ENCODE measurements at regions not wholly inside any gene's neighbourhood (a gene's known extent, or its start where the extent isn't known, plus 50 kb on each side); places are given as distances from the start of the nearest gene placed in this dataset.

- 17 to 27% methylated on average over 4 of the region's 4 CpGs for WGBS, 2 donors
- TF ChIP-seq, protein P1, sequence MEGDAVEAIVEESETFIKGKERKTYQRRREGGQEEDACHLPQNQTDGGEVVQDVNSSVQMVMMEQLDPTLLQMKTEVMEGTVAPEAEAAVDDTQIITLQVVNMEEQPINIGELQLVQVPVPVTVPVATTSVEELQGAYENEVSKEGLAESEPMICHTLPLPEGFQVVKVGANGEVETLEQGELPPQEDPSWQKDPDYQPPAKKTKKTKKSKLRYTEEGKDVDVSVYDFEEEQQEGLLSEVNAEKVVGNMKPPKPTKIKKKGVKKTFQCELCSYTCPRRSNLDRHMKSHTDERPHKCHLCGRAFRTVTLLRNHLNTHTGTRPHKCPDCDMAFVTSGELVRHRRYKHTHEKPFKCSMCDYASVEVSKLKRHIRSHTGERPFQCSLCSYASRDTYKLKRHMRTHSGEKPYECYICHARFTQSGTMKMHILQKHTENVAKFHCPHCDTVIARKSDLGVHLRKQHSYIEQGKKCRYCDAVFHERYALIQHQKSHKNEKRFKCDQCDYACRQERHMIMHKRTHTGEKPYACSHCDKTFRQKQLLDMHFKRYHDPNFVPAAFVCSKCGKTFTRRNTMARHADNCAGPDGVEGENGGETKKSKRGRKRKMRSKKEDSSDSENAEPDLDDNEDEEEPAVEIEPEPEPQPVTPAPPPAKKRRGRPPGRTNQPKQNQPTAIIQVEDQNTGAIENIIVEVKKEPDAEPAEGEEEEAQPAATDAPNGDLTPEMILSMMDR (IDR thresholded peaks at IDR 0.05): no peak
- no peak for TF ChIP-seq EP300 (IDR thresholded peaks at IDR 0.05)
- Histone ChIP-seq H3K36me3 (no peaks in the 10 kb centered on the region), H3K4me3 (no peak overlapping the region), H3K9me3 (no peaks in the 10 kb centered on the region), H3K27me3 (no peaks in the 10 kb centered on the region), H3K27ac (no peak overlapping the region), H3K4me1 (peaks cover 0 to 7% (median 0%) of the 10 kb centered on the region in 4 donors)
- no peak for DNase-seq (ENCODE audit: low spot score in 2 of 2)
Observed at GRCh38 chr2:204012072-204012653, 75.6 kb downstream of the ICOS start.

DNA sequence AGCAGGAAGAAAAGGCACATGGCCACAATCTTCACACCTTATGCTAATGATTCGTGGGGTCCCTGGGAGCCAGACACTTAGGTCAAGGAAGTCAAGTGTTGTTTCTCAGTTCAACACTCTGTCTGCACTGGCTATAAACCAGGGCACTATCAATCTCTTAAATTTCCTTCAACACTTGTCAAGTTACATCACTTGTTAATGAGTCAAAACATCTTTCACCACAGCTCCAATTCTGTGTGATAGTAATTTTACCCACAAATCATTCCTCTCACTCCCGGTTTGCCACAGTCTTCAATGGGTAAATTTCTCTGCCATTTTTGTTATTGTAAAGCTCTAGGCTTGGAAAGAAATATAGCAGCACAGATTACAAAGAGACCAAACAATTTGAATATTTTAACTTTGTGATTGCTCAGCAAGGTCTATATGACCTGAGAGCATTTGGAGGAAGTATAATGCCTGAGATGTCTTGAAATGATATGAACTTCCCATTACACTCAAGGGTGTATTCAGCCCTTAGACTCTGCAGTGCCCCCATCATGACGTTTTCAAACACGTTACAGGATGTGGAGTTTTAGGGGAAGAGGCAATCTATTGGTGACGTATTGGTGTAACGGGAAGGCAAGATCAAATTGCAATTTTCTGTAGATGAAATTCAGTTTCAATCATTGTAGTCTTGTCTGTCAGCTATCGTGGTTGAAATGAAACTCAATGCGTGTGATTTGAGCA, 78.7 kb downstream of the ICOS start:
- H3K36me3 ChIP-seq: no peaks in the 10 kb centered on the region
- no peak overlapping the region for H3K4me3 ChIP-seq
- TF ChIP-seq, protein P1 (IDR thresholded peaks at IDR 0.05): no peak
- DNase-seq (ENCODE audit: low spot score in 2 of 2): no peak
- no peak overlapping the region for H3K27ac ChIP-seq
- no peaks in the 10 kb centered on the region for H3K27me3 ChIP-seq
- H3K9me3 ChIP-seq: no peaks in the 10 kb centered on the region
- H3K4me1 ChIP-seq: peaks cover 0 to 7% (median 0%) of the 10 kb centered on the region in 4 donors
- WGBS, 2 donors: 84 to 87% methylated on average over 8 of the region's 8 CpGs

DNA sequence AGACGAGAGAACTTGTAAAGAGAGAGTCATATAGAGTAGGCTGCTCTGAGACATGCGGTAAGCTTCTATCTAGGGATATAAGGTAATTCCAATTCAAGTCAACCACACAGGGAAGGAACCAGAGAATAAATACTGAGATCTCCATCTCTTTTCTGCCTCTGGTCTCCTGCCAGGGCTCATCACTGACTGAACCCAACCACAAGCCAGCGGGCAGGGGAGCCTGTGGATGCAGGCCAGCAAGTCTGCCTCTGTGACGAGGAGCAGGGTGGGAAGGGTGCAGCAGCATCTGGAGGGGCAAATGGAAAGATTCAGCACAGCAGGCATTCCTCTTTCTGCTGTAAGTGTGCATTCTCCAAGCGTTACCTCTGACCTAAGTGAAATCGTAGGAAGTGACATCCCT, 82.2 kb downstream of the ICOS start:
- DNase-seq (ENCODE audit: low spot score in 2 of 2): no peak
- Histone ChIP-seq H3K27me3 (no peaks in the 10 kb centered on the region), H3K36me3 (no peaks in the 10 kb centered on the region), H3K27ac (no peak overlapping the region), H3K4me3 (no peak overlapping the region), H3K4me1 (no peaks in the 10 kb centered on the region), H3K9me3 (no peaks in the 10 kb centered on the region)
- TF ChIP-seq EP300 (IDR thresholded peaks at IDR 0.05) (no peak), POLR2A (IDR thresholded peaks at IDR 0.05) (no peak)
- TF ChIP-seq, protein P1 (IDR thresholded peaks at IDR 0.05): no peak
- WGBS, 2 donors: 85 to 86% methylated on average over 6 of the region's 6 CpGs

- TF ChIP-seq EP300 (IDR thresholded peaks at IDR 0.05) (no peak), POLR2A (IDR thresholded peaks at IDR 0.05) (no peak)
- TF ChIP-seq, protein P1 (IDR thresholded peaks at IDR 0.05): no peak
- Histone ChIP-seq H3K27ac (no peak overlapping the region), H3K27me3 (no peaks in the 10 kb centered on the region), H3K9me3 (no peaks in the 10 kb centered on the region), H3K4me3 (no peak overlapping the region), H3K36me3 (no peaks in the 10 kb centered on the region), H3K4me1 (peaks cover 0 to 8% (median 0%) of the 10 kb centered on the region in 4 donors)
- DNase-seq (ENCODE audit: low spot score in 2 of 2): no peak
- WGBS, 2 donors: 89 to 96% methylated on average over 6 of the region's 6 CpGs
Observed at GRCh38 chr2:204019572-204020501, 83.3 kb downstream of the ICOS start.
